Left ventricle myocardium inferior (tissue), 1 donor: ENCODE measurements at regions not wholly inside any gene's neighbourhood (a gene's known extent, or its start where the extent isn't known, plus 50 kb on each side); places are given as distances from the start of the nearest gene placed in this dataset.

Experiments
- DNase-seq: peaks from one replicate; pipeline ENCODE4 v3.0.0-alpha.2; 2020
- H3K27ac ChIP-seq: fragments of 200-600 bp; replicated peaks from 2 replicates; pipeline ENCODE4 v1.8.0; 2021
- H3K27me3 ChIP-seq: fragments of 200-600 bp; 2 replicates; pipeline ENCODE4 v1.8.0; 2021; ENCODE audit warnings: low read depth
- H3K36me3 ChIP-seq: fragments of 200-600 bp; 2 replicates; pipeline ENCODE4 v1.8.0; 2021
- H3K4me1 ChIP-seq: fragments of 200-600 bp; 2 replicates; pipeline ENCODE4 v1.8.0; 2021
- H3K4me3 ChIP-seq: fragments of 200-600 bp; 2 replicates; pipeline ENCODE4 v1.8.0; 2021; ENCODE audit warnings: mild to moderate bottlenecking, moderate library complexity
- H3K9me3 ChIP-seq: fragments of 200-600 bp; replicated peaks from 2 replicates; pipeline ENCODE4 v1.8.0; 2021
- CTCF ChIP-seq: fragments of 200-600 bp; IDR thresholded peaks from 2 replicates; pipeline ENCODE4 v1.8.0; 2021; ENCODE audit warnings: antibody characterized with exemption, mild to moderate bottlenecking, borderline replicate concordance
- intact Hi-C: fragments of 100-400 bp; cut with micrococcal nuclease; formaldehyde crosslinking; loops from one replicate; pipeline ENCODE4 v1.11.0; 2022
- donor health status: DM: no; HTN: yes; CAD: no; lungs with severe emphysema.

GRCh38 chr12:62205346-62205745 is 54.9 kb upstream of the USP15 start:
- no peaks in the 10 kb centered on the region for H3K4me1 ChIP-seq
- no peak overlapping the region for H3K27ac ChIP-seq
- DNase-seq, result no peak
- no peak for TF ChIP-seq CTCF
- H3K4me3 ChIP-seq, result no peak overlapping the region
- no peaks in the 10 kb centered on the region for H3K27me3 ChIP-seq
- H3K9me3 ChIP-seq, result peaks cover 43% of the 10 kb centered on the region
- intact Hi-C loops, result no loop called here
- H3K36me3 ChIP-seq, result no peaks in the 10 kb centered on the region

DNA sequence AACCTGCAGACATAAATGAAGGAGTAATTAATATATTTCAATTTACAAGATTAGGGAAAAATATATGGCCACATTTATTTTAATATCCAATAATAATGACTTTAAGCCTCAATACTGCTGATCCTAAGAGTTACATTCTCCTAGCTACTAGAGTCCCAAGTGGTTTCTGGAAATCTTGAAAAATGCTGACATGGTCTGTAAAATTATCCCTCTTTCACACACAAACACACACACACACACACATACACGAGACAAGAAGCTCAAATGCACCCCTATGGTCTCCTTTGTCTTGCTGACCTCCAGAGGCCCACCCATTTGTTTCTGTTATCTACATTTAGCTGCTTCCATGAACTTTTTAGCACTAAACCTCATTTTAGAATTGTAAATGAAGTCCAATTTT is 53.0 kb upstream of the USP15 start:
- Histone ChIP-seq H3K4me1 (no peaks in the 10 kb centered on the region), H3K27me3 (no peaks in the 10 kb centered on the region), H3K27ac (no peak overlapping the region), H3K9me3 (peaks cover 24% of the 10 kb centered on the region), H3K4me3 (no peak overlapping the region), H3K36me3 (no peaks in the 10 kb centered on the region)
- DNase-seq, result no peak
- TF ChIP-seq CTCF, result no peak
- intact Hi-C loops, result no loop called here
